Astrocyte of the spinal cord (primary cell): ENCODE measurements at regions not wholly inside any gene's neighbourhood (a gene's known extent, or its start where the extent isn't known, plus 50 kb on each side); places are given as distances from the start of the nearest gene placed in this dataset.

Experiments
- DNase-seq: peaks from one replicate; pipeline ENCODE4 v3.0.0; 2011; ENCODE audit warnings: low read depth, low spot score
- H3K4me3 ChIP-seq: 2 replicates; pipeline ENCODE4 v1.5.1; 2011; ENCODE audit warnings: low read depth, mild to moderate bottlenecking, low read length, moderate library complexity
- in situ Hi-C: cut with HindIII; loops from 2 replicates; pipeline ENCODE4 v1.10.0; 2017; ENCODE audit warnings: low sequenced_read_pairs
- TF ChIP-seq, protein P1 (sequence below): IDR thresholded peaks from 2 replicates; pipeline ENCODE4 v1.5.1; 2012; ENCODE audit warnings: low read depth, mild to moderate bottlenecking, low read length, inconsistent platforms

DNA sequence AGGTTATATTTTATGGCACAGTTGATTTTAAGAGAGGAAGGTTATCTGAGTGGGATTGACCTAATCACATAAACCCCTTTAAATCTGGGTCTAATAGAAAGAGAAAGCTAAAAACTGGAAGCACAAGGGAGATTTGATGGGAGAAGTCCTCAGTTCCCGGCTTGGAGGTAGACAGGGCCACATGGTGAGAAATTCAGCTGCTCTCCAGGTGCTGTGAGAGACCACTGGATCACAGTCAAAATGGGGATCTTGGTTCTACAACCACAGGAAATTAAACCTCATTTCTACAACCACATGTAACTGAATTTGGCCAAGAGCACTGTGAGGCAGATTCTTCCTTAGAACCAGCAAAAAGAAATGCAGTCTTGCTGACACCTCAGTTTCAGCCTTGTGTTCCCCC, 2352.7 kb downstream of the MAT2B start:
- TF ChIP-seq, protein P1, sequence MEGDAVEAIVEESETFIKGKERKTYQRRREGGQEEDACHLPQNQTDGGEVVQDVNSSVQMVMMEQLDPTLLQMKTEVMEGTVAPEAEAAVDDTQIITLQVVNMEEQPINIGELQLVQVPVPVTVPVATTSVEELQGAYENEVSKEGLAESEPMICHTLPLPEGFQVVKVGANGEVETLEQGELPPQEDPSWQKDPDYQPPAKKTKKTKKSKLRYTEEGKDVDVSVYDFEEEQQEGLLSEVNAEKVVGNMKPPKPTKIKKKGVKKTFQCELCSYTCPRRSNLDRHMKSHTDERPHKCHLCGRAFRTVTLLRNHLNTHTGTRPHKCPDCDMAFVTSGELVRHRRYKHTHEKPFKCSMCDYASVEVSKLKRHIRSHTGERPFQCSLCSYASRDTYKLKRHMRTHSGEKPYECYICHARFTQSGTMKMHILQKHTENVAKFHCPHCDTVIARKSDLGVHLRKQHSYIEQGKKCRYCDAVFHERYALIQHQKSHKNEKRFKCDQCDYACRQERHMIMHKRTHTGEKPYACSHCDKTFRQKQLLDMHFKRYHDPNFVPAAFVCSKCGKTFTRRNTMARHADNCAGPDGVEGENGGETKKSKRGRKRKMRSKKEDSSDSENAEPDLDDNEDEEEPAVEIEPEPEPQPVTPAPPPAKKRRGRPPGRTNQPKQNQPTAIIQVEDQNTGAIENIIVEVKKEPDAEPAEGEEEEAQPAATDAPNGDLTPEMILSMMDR, result no peak
- no peak for DNase-seq
- in situ Hi-C loops, result no loop called here

GRCh38 chr5:165859251-165859650, 2353.8 kb downstream of the MAT2B start:
- in situ Hi-C loops, result no loop called here
- DNase-seq, result no peak
- no peak overlapping the region for H3K4me3 ChIP-seq
- TF ChIP-seq, protein P1, result no peak

More for the DNA sequence above, 2352.7 kb downstream of the MAT2B start:
- H3K4me3 ChIP-seq, result no peak overlapping the region

GRCh38 chr5:165863239-165863638, 2357.8 kb downstream of the MAT2B start:
- DNase-seq, result no peak
- no peak overlapping the region for H3K4me3 ChIP-seq
- TF ChIP-seq, protein P1, result no peak
- in situ Hi-C loops, result no loop called here

- no peak overlapping the region for H3K4me3 ChIP-seq
- in situ Hi-C loops, result no loop called here
- TF ChIP-seq, protein P1, result no peak
- no peak for DNase-seq
Observed at GRCh38 chr5:165871291-165871690, 2365.9 kb downstream of the MAT2B start.

DNA sequence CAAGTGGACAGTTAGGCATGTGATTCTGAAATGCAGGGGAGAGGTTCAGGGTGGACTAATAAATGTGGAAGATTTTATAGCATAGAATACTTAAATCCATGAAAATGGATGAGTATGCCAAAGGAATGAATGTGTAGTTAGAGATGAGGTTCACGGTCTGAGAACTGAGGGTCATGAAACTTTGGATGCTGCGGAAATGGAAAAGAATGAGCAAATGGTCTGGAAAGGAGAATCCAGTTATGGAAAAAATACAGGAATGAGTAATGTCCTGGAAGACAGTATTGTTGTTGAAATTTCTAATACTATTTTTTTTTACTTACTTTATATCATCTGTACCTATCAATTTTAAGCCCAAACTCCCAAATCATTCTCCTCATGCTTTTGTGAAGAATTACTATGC, 2369.4 kb downstream of the MAT2B start:
- TF ChIP-seq, protein P1, result no peak
- no peak for DNase-seq
- in situ Hi-C loops, result no loop called here
- no peak overlapping the region for H3K4me3 ChIP-seq

DNA sequence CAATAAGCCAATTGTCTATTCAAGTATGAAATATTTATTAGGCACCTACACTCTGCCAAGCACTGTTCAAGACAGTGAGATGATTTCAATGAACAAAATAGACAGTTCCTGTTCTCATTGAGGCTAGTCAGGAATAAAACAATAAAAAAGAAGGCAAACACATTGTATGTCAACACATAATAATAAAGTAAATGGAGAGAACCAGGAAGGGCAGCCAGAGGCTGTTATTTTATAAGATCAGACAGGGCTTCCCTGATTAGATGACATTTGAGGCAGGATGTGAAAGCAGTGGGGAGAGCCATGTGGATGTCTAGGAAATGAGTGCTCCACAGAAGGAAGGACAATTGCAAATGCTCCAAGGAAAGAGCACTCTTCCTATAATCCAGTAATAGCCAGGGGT, 2371.1 kb downstream of the MAT2B start:
- TF ChIP-seq, protein P1, result no peak
- no peak for DNase-seq
- in situ Hi-C loops, result no loop called here
- no peak overlapping the region for H3K4me3 ChIP-seq

- TF ChIP-seq, protein P1, result no peak
- DNase-seq, result no peak
- in situ Hi-C loops, result no loop called here
- H3K4me3 ChIP-seq, result no peak overlapping the region
Observed at GRCh38 chr5:165877475-165877874, 2372.1 kb downstream of the MAT2B start.
